ENCODE measurements at regions not wholly inside any gene's neighbourhood (a gene's known extent, or its start where the extent isn't known, plus 50 kb on each side); places are given as distances from the start of the nearest gene placed in this dataset.

GRCh38 chr17:69997332-69997731, 77.7 kb upstream of the KCNJ16 start:
- no peak overlapping the region for H3K27ac ChIP-seq
- H3K36me3 ChIP-seq: no peaks in the 10 kb centered on the region
- intact Hi-C loops (cut with DNase I; ENCODE audit: low total_unique reads): no loop called here
- no peak for DNase-seq
- no peaks in the 10 kb centered on the region for H3K4me1 ChIP-seq
- TF ChIP-seq CTCF (IDR thresholded peaks at IDR 0.05 in 4 of 5, conservative IDR thresholded peaks at IDR 0.05 in 1 of 5) (no peak), POLR2A (IDR thresholded peaks at IDR 0.05) (no peak)
- ATAC-seq: no peak
- H3K4me3 ChIP-seq: no peak overlapping the region
- H3K9me3 ChIP-seq: no peaks in the 10 kb centered on the region
- no peaks in the 10 kb centered on the region for H3K27me3 ChIP-seq
- in situ Hi-C loops (cut with MboI; ENCODE audit: low sequenced_read_pairs in 4 of 4): no loop called here

GRCh38 chr17:69999253-69999652, 75.8 kb upstream of the KCNJ16 start:
- ATAC-seq: no peak
- in situ Hi-C loops (cut with MboI; ENCODE audit: low sequenced_read_pairs in 4 of 4): no loop called here
- no peak for DNase-seq
- Histone ChIP-seq H3K27me3 (no peaks in the 10 kb centered on the region), H3K36me3 (no peaks in the 10 kb centered on the region), H3K27ac (no peak overlapping the region), H3K4me3 (no peak overlapping the region), H3K9me3 (no peaks in the 10 kb centered on the region), H3K4me1 (no peaks in the 10 kb centered on the region)
- intact Hi-C loops (cut with DNase I; ENCODE audit: low total_unique reads): no loop called here
- no peak for TF ChIP-seq POLR2A (IDR thresholded peaks at IDR 0.05)
- TF ChIP-seq CTCF (IDR thresholded peaks at IDR 0.05 in 4 of 5, conservative IDR thresholded peaks at IDR 0.05 in 1 of 5): no peak

GRCh38 chr17:70006159-70006558, 68.9 kb upstream of the KCNJ16 start:
- in situ Hi-C loops (cut with MboI; ENCODE audit: low sequenced_read_pairs in 4 of 4) (no loop called here), intact Hi-C loops (cut with DNase I; ENCODE audit: low total_unique reads) (no loop called here)
- ATAC-seq: no peak
- H3K27me3 ChIP-seq: no peaks in the 10 kb centered on the region
- no peak for DNase-seq
- H3K27ac ChIP-seq: no peak overlapping the region
- H3K36me3 ChIP-seq: no peaks in the 10 kb centered on the region
- H3K4me3 ChIP-seq: no peak overlapping the region
- TF ChIP-seq POLR2A (IDR thresholded peaks at IDR 0.05): no peak
- TF ChIP-seq CTCF (IDR thresholded peaks at IDR 0.05 in 4 of 5, conservative IDR thresholded peaks at IDR 0.05 in 1 of 5): no peak
- peaks cover 0 to 4% of the 10 kb centered on the region in 2 donors for H3K4me1 ChIP-seq
- H3K9me3 ChIP-seq: no peaks in the 10 kb centered on the region

GRCh38 chr17:70011750-70012149, 63.3 kb upstream of the KCNJ16 start:
- H3K4me1 ChIP-seq: peaks cover 0 to 4% of the 10 kb centered on the region in 2 donors
- no peaks in the 10 kb centered on the region for H3K36me3 ChIP-seq
- H3K27ac ChIP-seq: no peak overlapping the region
- H3K9me3 ChIP-seq: no peaks in the 10 kb centered on the region
- intact Hi-C loops (cut with DNase I; ENCODE audit: low total_unique reads): no loop called here
- TF ChIP-seq POLR2A (IDR thresholded peaks at IDR 0.05): no peak
- no peak for TF ChIP-seq CTCF (IDR thresholded peaks at IDR 0.05 in 4 of 5, conservative IDR thresholded peaks at IDR 0.05 in 1 of 5)
- H3K27me3 ChIP-seq: no peaks in the 10 kb centered on the region
- no peak overlapping the region for H3K4me3 ChIP-seq
- in situ Hi-C loops (cut with MboI; ENCODE audit: low sequenced_read_pairs in 4 of 4): no loop called here
- ATAC-seq: no peak
- DNase-seq: no peak

- TF ChIP-seq CTCF (IDR thresholded peaks at IDR 0.05 in 4 of 5, conservative IDR thresholded peaks at IDR 0.05 in 1 of 5): no peak
- no peak for TF ChIP-seq POLR2A (IDR thresholded peaks at IDR 0.05)
Measured at GRCh38 chr17:70013911-70014310, 61.1 kb upstream of the KCNJ16 start.

More at GRCh38 chr17:70013911-70014310, 61.1 kb upstream of the KCNJ16 start:
- no peak overlapping the region for H3K4me3 ChIP-seq
- intact Hi-C loops (cut with DNase I; ENCODE audit: low total_unique reads): no loop called here
- no peak for ATAC-seq
- H3K27ac ChIP-seq: no peak overlapping the region
- no peaks in the 10 kb centered on the region for H3K27me3 ChIP-seq
- no peaks in the 10 kb centered on the region for H3K36me3 ChIP-seq
- peaks cover 0 to 4% of the 10 kb centered on the region in 2 donors for H3K4me1 ChIP-seq
- no peak for DNase-seq
- in situ Hi-C loops (cut with MboI; ENCODE audit: low sequenced_read_pairs in 4 of 4): no loop called here
- no peaks in the 10 kb centered on the region for H3K9me3 ChIP-seq
